ENCODE measurements at regions not wholly inside any gene's neighbourhood (a gene's known extent, or its start where the extent isn't known, plus 50 kb on each side); places are given as distances from the start of the nearest gene placed in this dataset.

DNA sequence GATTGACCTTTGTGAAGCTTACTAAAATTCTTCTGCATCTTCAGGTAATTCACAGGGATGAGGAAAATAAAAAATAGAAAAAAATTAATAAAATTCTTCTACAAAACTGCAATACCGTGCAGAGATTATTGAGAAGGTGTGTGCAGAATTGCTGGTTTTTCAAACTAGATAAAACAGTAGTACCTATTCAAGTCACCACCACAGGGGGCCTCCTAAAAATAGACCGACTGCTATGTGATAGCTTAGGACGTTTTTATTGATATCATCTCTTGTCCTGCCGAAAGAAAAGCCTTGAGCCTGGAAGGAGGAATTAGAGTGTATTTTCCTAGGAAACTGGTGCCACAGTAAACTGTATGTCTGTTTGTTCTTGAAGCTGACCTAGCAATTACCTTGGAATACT lies 325.9 kb downstream of the ZFHX3 start:
- Histone ChIP-seq H3K36me3 (ENCODE audit: control insufficient read depth in 1 of 2, insufficient read depth in 2 of 2, low read length in 2 of 2) (no peaks in the 10 kb centered on the region), H3K27ac (ENCODE audit: low read depth, low read length) (no peak overlapping the region), H3K9ac (ENCODE audit: low read length) (no peak overlapping the region), H3K4me2 (ENCODE audit: low read length) (no peak overlapping the region), H2AFZ (ENCODE audit: low read depth, low read length, poor library complexity, severe bottlenecking) (no peak overlapping the region), H3K79me2 (ENCODE audit: insufficient read depth, low read length) (no peaks in the 10 kb centered on the region), H3K4me1 (ENCODE audit: control insufficient read depth in 1 of 2, insufficient read depth in 2 of 2, low read length in 2 of 2) (peaks cover 0 to 7% of the 10 kb centered on the region in 2 experiments; a peak in 1 of 4 replicates), H3K9me3 (ENCODE audit: control insufficient read depth in 1 of 2, insufficient read depth in 1 of 2, low read depth in 1 of 2, low read length in 2 of 2) (no peaks in the 10 kb centered on the region), H3K27me3 (ENCODE audit: insufficient read depth, low read length) (no peaks in the 10 kb centered on the region), H3K4me3 (replicated peaks in 1 of 2; ENCODE audit: low read depth in 1 of 2, low read length in 2 of 2) (no peak overlapping the region), H3K9me2 (ENCODE audit: insufficient read depth) (no peaks in the 10 kb centered on the region), H4K20me1 (ENCODE audit: insufficient read depth) (no peaks in the 10 kb centered on the region)
- ChIA-PET CTCF (no interaction called here), RAD21 (ENCODE audit: low non-redundant PET in 1 of 2, low total read pairs in 2 of 2, uncharacterized antibody in 2 of 2, unreplicated experiment in 2 of 2) (no interaction called here), POLR2A (no interaction called here)
- intact Hi-C loops (cut with micrococcal nuclease) = no loop called here
- ATAC-seq = no peak
- DNase-seq (ENCODE audit: low read depth, low spot score) = no peak
- TF ChIP-seq CEBPB (IDR thresholded peaks at IDR 0.05; ENCODE audit: low read depth) (no peak), EZH2 (IDR thresholded peaks at IDR 0.05) (no peak), ZFX (IDR thresholded peaks at IDR 0.05) (no peak), CBX3 (IDR thresholded peaks at IDR 0.05; ENCODE audit: low read depth) (no peak), ELF1 (IDR thresholded peaks at IDR 0.05; ENCODE audit: borderline replicate concordance, low read depth) (no peak), EZH2phosphoT487 (IDR thresholded peaks at IDR 0.05; ENCODE audit: borderline replicate concordance) (no peak), SRF (IDR thresholded peaks at IDR 0.05; ENCODE audit: low read depth) (no peak)
- TF ChIP-seq, protein P1, sequence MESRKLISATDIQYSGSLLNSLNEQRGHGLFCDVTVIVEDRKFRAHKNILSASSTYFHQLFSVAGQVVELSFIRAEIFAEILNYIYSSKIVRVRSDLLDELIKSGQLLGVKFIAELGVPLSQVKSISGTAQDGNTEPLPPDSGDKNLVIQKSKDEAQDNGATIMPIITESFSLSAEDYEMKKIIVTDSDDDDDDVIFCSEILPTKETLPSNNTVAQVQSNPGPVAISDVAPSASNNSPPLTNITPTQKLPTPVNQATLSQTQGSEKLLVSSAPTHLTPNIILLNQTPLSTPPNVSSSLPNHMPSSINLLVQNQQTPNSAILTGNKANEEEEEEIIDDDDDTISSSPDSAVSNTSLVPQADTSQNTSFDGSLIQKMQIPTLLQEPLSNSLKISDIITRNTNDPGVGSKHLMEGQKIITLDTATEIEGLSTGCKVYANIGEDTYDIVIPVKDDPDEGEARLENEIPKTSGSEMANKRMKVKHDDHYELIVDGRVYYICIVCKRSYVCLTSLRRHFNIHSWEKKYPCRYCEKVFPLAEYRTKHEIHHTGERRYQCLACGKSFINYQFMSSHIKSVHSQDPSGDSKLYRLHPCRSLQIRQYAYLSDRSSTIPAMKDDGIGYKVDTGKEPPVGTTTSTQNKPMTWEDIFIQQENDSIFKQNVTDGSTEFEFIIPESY (IDR thresholded peaks at IDR 0.05; ENCODE audit: extremely low read depth, insufficient replicate concordance, low read length) = no peak
- TF ChIP-seq, protein P2, sequence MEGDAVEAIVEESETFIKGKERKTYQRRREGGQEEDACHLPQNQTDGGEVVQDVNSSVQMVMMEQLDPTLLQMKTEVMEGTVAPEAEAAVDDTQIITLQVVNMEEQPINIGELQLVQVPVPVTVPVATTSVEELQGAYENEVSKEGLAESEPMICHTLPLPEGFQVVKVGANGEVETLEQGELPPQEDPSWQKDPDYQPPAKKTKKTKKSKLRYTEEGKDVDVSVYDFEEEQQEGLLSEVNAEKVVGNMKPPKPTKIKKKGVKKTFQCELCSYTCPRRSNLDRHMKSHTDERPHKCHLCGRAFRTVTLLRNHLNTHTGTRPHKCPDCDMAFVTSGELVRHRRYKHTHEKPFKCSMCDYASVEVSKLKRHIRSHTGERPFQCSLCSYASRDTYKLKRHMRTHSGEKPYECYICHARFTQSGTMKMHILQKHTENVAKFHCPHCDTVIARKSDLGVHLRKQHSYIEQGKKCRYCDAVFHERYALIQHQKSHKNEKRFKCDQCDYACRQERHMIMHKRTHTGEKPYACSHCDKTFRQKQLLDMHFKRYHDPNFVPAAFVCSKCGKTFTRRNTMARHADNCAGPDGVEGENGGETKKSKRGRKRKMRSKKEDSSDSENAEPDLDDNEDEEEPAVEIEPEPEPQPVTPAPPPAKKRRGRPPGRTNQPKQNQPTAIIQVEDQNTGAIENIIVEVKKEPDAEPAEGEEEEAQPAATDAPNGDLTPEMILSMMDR (IDR thresholded peaks at IDR 0.05 in 2 of 3, conservative IDR thresholded peaks at IDR 0.05 in 1 of 3; ENCODE audit: borderline replicate concordance in 1 of 3, insufficient read depth in 1 of 3, low read depth in 2 of 3, low read length in 2 of 3) = no peak
- TF ChIP-seq, protein P3, sequence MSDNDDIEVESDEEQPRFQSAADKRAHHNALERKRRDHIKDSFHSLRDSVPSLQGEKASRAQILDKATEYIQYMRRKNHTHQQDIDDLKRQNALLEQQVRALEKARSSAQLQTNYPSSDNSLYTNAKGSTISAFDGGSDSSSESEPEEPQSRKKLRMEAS (IDR thresholded peaks at IDR 0.05) = no peak
- BruUV-seq (replicated peaks) = no TSS peak

Measured in HCT116 (cell line).